Liver (tissue), 3 donors: ENCODE measurements at regions not wholly inside any gene's neighbourhood (a gene's known extent, or its start where the extent isn't known, plus 50 kb on each side); places are given as distances from the start of the nearest gene placed in this dataset.

ENCODE experiments used
- ATF3 ChIP-seq: IDR thresholded peaks from 2 replicates; pipeline ENCODE4 v1.6.1; 2016; ENCODE audit warnings: antibody characterized with exemption
- CTCF ChIP-seq: fragments of 150-350 bp; IDR thresholded peaks from 2 replicates; pipeline ENCODE4 v1.5.1; 2017; ENCODE audit warnings: improper control_type of control experiment, low read depth, low read length; ENCODE audit not compliant: missing input control
- GABPA ChIP-seq, 2 donors: IDR thresholded peaks in 1 of 2; conservative IDR thresholded peaks in 1 of 2; 2 replicates each; pipeline ENCODE4 v1.6.1; 2016; ENCODE audit warnings: antibody characterized with exemption in 2 of 2, mild to moderate bottlenecking in 1 of 2, moderate library complexity in 1 of 2
- JUND ChIP-seq, 2 donors: IDR thresholded peaks; 2 replicates each; pipeline ENCODE4 v1.6.1; 2016; ENCODE audit warnings: antibody characterized with exemption in 2 of 2
- MAX ChIP-seq: IDR thresholded peaks from 2 replicates; pipeline ENCODE4 v1.6.1; 2016; ENCODE audit warnings: antibody characterized with exemption
- REST ChIP-seq: IDR thresholded peaks from 2 replicates; pipeline ENCODE4 v1.6.1; 2016; ENCODE audit warnings: antibody characterized with exemption, mild to moderate bottlenecking
- TAF1 ChIP-seq: conservative IDR thresholded peaks from 2 replicates; pipeline ENCODE4 v1.6.1; 2016; ENCODE audit warnings: antibody characterized with exemption, mild to moderate bottlenecking
- YY1 ChIP-seq: IDR thresholded peaks from 2 replicates; pipeline ENCODE4 v1.6.1; 2016; ENCODE audit warnings: antibody characterized with exemption, mild to moderate bottlenecking
- donor health status: healthy.
- donor health status: healthy.

- TF ChIP-seq CTCF: no peak
- TF ChIP-seq TAF1: no peak
- no peak for TF ChIP-seq MAX
- no peak for TF ChIP-seq GABPA (IDR thresholded peaks at IDR 0.05 in 1 of 2, conservative IDR thresholded peaks at IDR 0.05 in 1 of 2)
- no peak for TF ChIP-seq REST
- TF ChIP-seq ATF3: no peak
- TF ChIP-seq JUND (IDR thresholded peaks at IDR 0.05): no peak
- no peak for TF ChIP-seq YY1
Observed at GRCh38 chr3:43994657-43995546, 246.8 kb upstream of the TOPAZ1 start.
